SK-N-SH (cell line): ENCODE measurements at regions not wholly inside any gene's neighbourhood (a gene's known extent, or its start where the extent isn't known, plus 50 kb on each side); places are given as distances from the start of the nearest gene placed in this dataset.

Source experiments
- CTCF ChIA-PET: fragments of 300-600, 350-600 bp; formaldehyde crosslinking; extraction: SDS; loops from one replicate; lab custom pipeline; 2021; lab: Yijun Ruan, JAX
- POLR2A ChIA-PET: fragments of 350-600 bp; sonication (Branson Sonifier 250); formaldehyde crosslinking; extraction: SDS; loops from one replicate; lab custom pipeline; 2020; ENCODE audit warnings: antibody characterized with exemption, inconsistent platforms; lab: Yijun Ruan, JAX
- DNase-seq: peaks from one replicate; pipeline ENCODE4 v3.0.0; 2012
- H2AFZ ChIP-seq: fragments of 200-600 bp; sonication (generic); 2 replicates; pipeline ENCODE4 v1.8.1; 2016; ENCODE audit warnings: antibody characterized with exemption, mild to moderate bottlenecking, low read depth
- H3F3A ChIP-seq: fragments of 200-600 bp; sonication (generic); replicated peaks from 2 replicates; pipeline ENCODE3; 2016; ENCODE audit warnings: antibody characterized with exemption, mild to moderate bottlenecking; ENCODE audit not compliant: insufficient read depth
- H3K27ac ChIP-seq, 2 experiments: fragments of 200-500 bp in 1 of 2; fragments of 200-600 bp in 1 of 2; sonication (Bioruptor generic) in 1 of 2; sonication (generic), shearing (Covaris generic) in 1 of 2; 2 replicates each; pipeline versions ENCODE4 v1.5.1 to v1.6.1; 2014 to 2016; ENCODE audit warnings: low read depth in 2 of 2, inconsistent platforms in 1 of 2, low read length in 1 of 2, mild to moderate bottlenecking in 1 of 2, mixed read lengths in 1 of 2
- H3K27me3 ChIP-seq: fragments of 200-600 bp; sonication (generic), shearing (Covaris generic); 2 replicates; pipeline ENCODE4 v1.6.1; 2016; ENCODE audit warnings: mixed run types; ENCODE audit not compliant: insufficient read depth
- H3K36me3 ChIP-seq, 2 experiments: fragments of 200-500 bp in 1 of 2; fragments of 200-600 bp in 1 of 2; sonication (Bioruptor generic) in 1 of 2; sonication (generic) in 1 of 2; replicated peaks in 1 of 2; 2 replicates each; pipeline versions ENCODE3 to v1.5.1; 2014 to 2016; ENCODE audit warnings: low read length in 1 of 2, mild to moderate bottlenecking in 1 of 2; ENCODE audit not compliant: insufficient read depth in 2 of 2, control insufficient read depth in 1 of 2
- H3K4me1 ChIP-seq, 2 experiments: fragments of 200-500 bp in 1 of 2; fragments of 200-600 bp in 1 of 2; sonication (Bioruptor generic) in 1 of 2; sonication (generic), shearing (Covaris generic) in 1 of 2; 2 replicates each; pipeline versions ENCODE4 v1.5.1 to v1.6.1; 2014 to 2016; ENCODE audit warnings: low read depth in 1 of 2, low read length in 1 of 2, mixed run types in 1 of 2; ENCODE audit not compliant: insufficient read depth in 2 of 2, control insufficient read depth in 1 of 2
- H3K4me2 ChIP-seq: fragments of 200-600 bp; sonication (generic), shearing (Covaris generic); 2 replicates; pipeline ENCODE4 v1.6.1; 2017; ENCODE audit warnings: mixed run types
- H3K4me3 ChIP-seq, 2 experiments: fragments of 200-500 bp in 1 of 2; fragments of 200-600 bp in 1 of 2; sonication (Bioruptor generic) in 1 of 2; sonication (generic), shearing (Covaris generic) in 1 of 2; 2 replicates each; pipeline versions ENCODE4 v1.5.1 to v1.8.1; 2014 to 2016; ENCODE audit warnings: low read depth in 2 of 2, inconsistent platforms in 1 of 2, low read length in 1 of 2, mild to moderate bottlenecking in 1 of 2, mixed read lengths in 1 of 2, moderate library complexity in 1 of 2
- H3K79me2 ChIP-seq: fragments of 200-600 bp; sonication (generic); 2 replicates; pipeline ENCODE4 v1.8.1; 2017; ENCODE audit warnings: mild to moderate bottlenecking; ENCODE audit not compliant: insufficient read depth
- H3K9ac ChIP-seq: fragments of 200-600 bp; sonication (generic); 2 replicates; pipeline ENCODE4 v1.6.1; 2017; ENCODE audit warnings: mixed run types
- H3K9me2 ChIP-seq: fragments of 200-600 bp; sonication (generic); 2 replicates; pipeline ENCODE4 v1.6.1; 2017; ENCODE audit warnings: mixed run types
- H3K9me3 ChIP-seq: fragments of 200-600 bp; sonication (generic); 2 replicates; pipeline ENCODE4 v1.6.1; 2017; ENCODE audit warnings: mixed run types, mild to moderate bottlenecking, moderate library complexity
- H4K20me1 ChIP-seq: fragments of 200-600 bp; sonication (generic); 2 replicates; pipeline ENCODE4 v1.6.1; 2017; ENCODE audit warnings: mild to moderate bottlenecking, mixed run types; ENCODE audit not compliant: insufficient read depth
- CHD2 ChIP-seq: fragments of 150-350 bp; IDR thresholded peaks from 2 replicates; pipeline ENCODE4 v1.6.1; 2018; ENCODE audit warnings: low read length; ENCODE audit not compliant: partially characterized antibody
- CTCF ChIP-seq: fragments of 200-600 bp; sonication (generic); IDR thresholded peaks from 2 replicates; pipeline ENCODE4 v1.6.1; 2017; ENCODE audit warnings: antibody characterized with exemption, mild to moderate bottlenecking, moderate library complexity
- ELF1 ChIP-seq: IDR thresholded peaks from 2 replicates; pipeline ENCODE4 v1.4.0; 2012
- EP300 ChIP-seq, 2 experiments: IDR thresholded peaks; 2 replicates each; pipeline versions ENCODE4 v1.4.0 to v1.6.1; 2012; ENCODE audit warnings: borderline replicate concordance in 1 of 2, low read depth in 1 of 2, low read length in 1 of 2
- EZH2phosphoT487 ChIP-seq: fragments of 200-600 bp; sonication (generic); IDR thresholded peaks from 2 replicates; pipeline ENCODE4 v1.6.1; 2017; ENCODE audit warnings: low read depth, mixed run types, mild to moderate bottlenecking, antibody characterized with exemption, moderate library complexity, borderline replicate concordance
- FOSL2 ChIP-seq: IDR thresholded peaks from 2 replicates; pipeline ENCODE4 v1.4.0; 2012; ENCODE audit warnings: low read depth, mild to moderate bottlenecking, moderate library complexity, borderline replicate concordance
- FOXJ3 ChIP-seq: sonication (generic); formaldehyde crosslinking; IDR thresholded peaks from 2 replicates; pipeline ENCODE4 v1.5.1; 2020; ENCODE audit warnings: mild to moderate bottlenecking, missing genetic modification reagents
- FOXM1 ChIP-seq: IDR thresholded peaks from 2 replicates; pipeline ENCODE4 v1.4.0; 2012; ENCODE audit warnings: low read depth, mild to moderate bottlenecking
- GABPA ChIP-seq: IDR thresholded peaks from 2 replicates; pipeline ENCODE4 v1.4.0; 2012; ENCODE audit warnings: low read depth, mild to moderate bottlenecking
- IRF3 ChIP-seq: fragments of 150-350 bp; IDR thresholded peaks from 2 replicates; pipeline ENCODE4 v1.6.1; 2016; ENCODE audit warnings: mild to moderate bottlenecking, low read depth, low read length
- MAX ChIP-seq: IDR thresholded peaks from 2 replicates; pipeline ENCODE4 v1.4.0; 2012; ENCODE audit warnings: low read depth
- MEF2A ChIP-seq: IDR thresholded peaks from 2 replicates; pipeline ENCODE4 v1.4.0; 2012; ENCODE audit warnings: low read depth, borderline replicate concordance
- MXI1 ChIP-seq: IDR thresholded peaks from 2 replicates; pipeline ENCODE4 v1.6.1; 2012; ENCODE audit warnings: mild to moderate bottlenecking, low read depth, low read length, improper control_type of control experiment
- NRF1 ChIP-seq: IDR thresholded peaks from 2 replicates; pipeline ENCODE4 v1.6.1; 2012; ENCODE audit warnings: low read depth, mild to moderate bottlenecking, low read length
- PBX3 ChIP-seq: IDR thresholded peaks from 2 replicates; pipeline ENCODE4; 2012
- POLR2AphosphoS5 ChIP-seq: IDR thresholded peaks from 2 replicates; pipeline ENCODE4 v1.6.1; 2012; ENCODE audit warnings: low read depth, low read length
- RAD21 ChIP-seq: IDR thresholded peaks from 2 replicates; pipeline ENCODE4 v1.6.1; 2012; ENCODE audit warnings: mild to moderate bottlenecking, low read length
- RCOR1 ChIP-seq: fragments of 150-350 bp; IDR thresholded peaks from 2 replicates; pipeline ENCODE4 v1.6.1; 2017; ENCODE audit warnings: antibody characterized with exemption, low read length
- SIN3A ChIP-seq: IDR thresholded peaks from 2 replicates; pipeline ENCODE4 v1.6.1; 2012; ENCODE audit warnings: low read depth, mild to moderate bottlenecking, low read length, moderate library complexity, borderline replicate concordance
- SMC3 ChIP-seq: IDR thresholded peaks from 2 replicates; pipeline ENCODE4 v1.6.1; 2012; ENCODE audit warnings: low read depth, low read length, improper control_type of control experiment
- TAF1 ChIP-seq: IDR thresholded peaks from 2 replicates; pipeline ENCODE4 v1.6.1; 2012; ENCODE audit warnings: low read depth, mild to moderate bottlenecking, low read length, moderate library complexity, borderline replicate concordance
- TCF12 ChIP-seq: IDR thresholded peaks from 2 replicates; pipeline ENCODE4 v1.4.0; 2012
- TEAD4 ChIP-seq: IDR thresholded peaks from 2 replicates; pipeline ENCODE4 v1.4.0; 2012; ENCODE audit warnings: mild to moderate bottlenecking, borderline replicate concordance; ENCODE audit not compliant: insufficient read depth
- USF1 ChIP-seq: IDR thresholded peaks from 2 replicates; pipeline ENCODE4 v1.4.0; 2012; ENCODE audit warnings: low read depth, borderline replicate concordance
- YY1 ChIP-seq: IDR thresholded peaks from 2 replicates; pipeline ENCODE4 v1.4.0; 2012; ENCODE audit warnings: low read depth, mild to moderate bottlenecking
- WGBS: methylation state at CpG from one replicate; pipeline ENCODE4 v1.1.6; 2017; ENCODE audit warnings: low lambda C conversion rate; 5-methylcytosine and 5-hydroxymethylcytosine counted together

GRCh38 chr21:23804866-23805265 lies 1802.4 kb downstream of the MRPL39 start:
- no peaks in the 10 kb centered on the region for H3K27me3 ChIP-seq
- H3K27ac ChIP-seq, result no peak overlapping the region
- POLR2A ChIA-PET, result no interaction called here
- no peak overlapping the region for H3K4me2 ChIP-seq
- no peaks in the 10 kb centered on the region; a peak in 1 of 4 replicates for H3K4me1 ChIP-seq
- no peak for DNase-seq
- no peak overlapping the region for H3K9ac ChIP-seq
- no peak overlapping the region for H3K4me3 ChIP-seq
- WGBS, result 48% methylated on average over 5 of the region's 5 CpGs
- no peaks in the 10 kb centered on the region for H3K9me2 ChIP-seq
- no peaks in the 10 kb centered on the region for H3K36me3 ChIP-seq
- no peaks in the 10 kb centered on the region for H3F3A ChIP-seq
- no peak overlapping the region for H2AFZ ChIP-seq
- no peaks in the 10 kb centered on the region for H3K79me2 ChIP-seq
- no peaks in the 10 kb centered on the region for H3K9me3 ChIP-seq
- CTCF ChIA-PET, result no interaction called here
- H4K20me1 ChIP-seq, result no peaks in the 10 kb centered on the region
- TF ChIP-seq IRF3 (no peak), EP300 (IDR thresholded peaks at IDR 0.05; ENCODE audit: borderline replicate concordance in 1 of 2, low read depth in 1 of 2, low read length in 1 of 2) (no peak), SMC3 (no peak), MAX (no peak), EZH2phosphoT487 (no peak), FOXJ3 (CRISPR knock-in tag) (no peak), MXI1 (no peak), CHD2 (no peak), SIN3A (no peak), TEAD4 (no peak)

GRCh38 chr21:23801292-23801691 lies 1806.0 kb downstream of the MRPL39 start:
- POLR2A ChIA-PET, result no interaction called here
- CTCF ChIA-PET, result no interaction called here
- no peak for TF ChIP-seq EP300 (IDR thresholded peaks at IDR 0.05; ENCODE audit: borderline replicate concordance in 1 of 2, low read depth in 1 of 2, low read length in 1 of 2)
- no peak for TF ChIP-seq NRF1
- no peak for TF ChIP-seq GABPA
- no peak for TF ChIP-seq RAD21
- no peak for TF ChIP-seq USF1
- TF ChIP-seq PBX3, result no peak
- TF ChIP-seq CTCF, result no peak
- no peak for TF ChIP-seq TCF12
- no peak for TF ChIP-seq FOSL2
- TF ChIP-seq TAF1, result no peak
- TF ChIP-seq MAX, result no peak
- no peak for TF ChIP-seq FOXM1
- TF ChIP-seq ELF1, result no peak
- no peak for TF ChIP-seq MEF2A
- no peak for TF ChIP-seq POLR2AphosphoS5
- TF ChIP-seq YY1, result no peak
- TF ChIP-seq RCOR1, result no peak
- no peak for TF ChIP-seq SIN3A
- TF ChIP-seq MXI1, result no peak

More at GRCh38 chr21:23801292-23801691, 1806.0 kb downstream of the MRPL39 start:
- Histone ChIP-seq H2AFZ (no peak overlapping the region), H3K4me2 (no peak overlapping the region), H3K36me3 (no peaks in the 10 kb centered on the region), H3K9me2 (no peaks in the 10 kb centered on the region), H3K27ac (no peak overlapping the region), H3K9me3 (no peaks in the 10 kb centered on the region), H3K27me3 (no peaks in the 10 kb centered on the region), H3K4me1 (peaks cover 0 to 8% of the 10 kb centered on the region in 2 experiments; a peak in 1 of 4 replicates), H4K20me1 (no peaks in the 10 kb centered on the region), H3K79me2 (no peaks in the 10 kb centered on the region), H3K4me3 (no peak overlapping the region), H3K9ac (no peak overlapping the region), H3F3A (no peaks in the 10 kb centered on the region)
- no peak for DNase-seq
- WGBS, result 41% methylated on average over 6 of the region's 6 CpGs
